ENCODE measurements at regions not wholly inside any gene's neighbourhood (a gene's known extent, or its start where the extent isn't known, plus 50 kb on each side); places are given as distances from the start of the nearest gene placed in this dataset.

DNA sequence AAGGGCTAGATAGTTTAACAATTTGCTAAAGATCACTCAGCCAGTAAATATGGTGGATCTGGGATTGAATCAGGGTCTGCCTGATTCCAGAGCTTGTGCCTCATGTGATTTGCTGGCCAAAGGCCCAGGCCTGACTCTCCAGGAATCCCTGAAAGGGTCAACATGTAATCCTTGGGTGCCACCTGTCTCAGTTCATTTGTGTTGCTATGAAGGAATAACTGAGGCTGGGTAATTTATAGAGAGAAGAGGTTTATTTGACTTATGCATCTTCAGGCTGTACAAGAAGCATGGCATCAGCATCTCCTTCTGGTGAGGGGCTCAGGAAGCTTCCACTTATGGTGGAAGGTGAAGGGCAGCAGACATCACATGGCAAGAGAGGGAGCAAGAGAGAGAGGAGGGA lies 144.9 kb downstream of the FCRL5 start:
- H4K20me1 ChIP-seq (ENCODE audit: insufficient read depth, low read length), result no peaks in the 10 kb centered on the region
- H3K27ac ChIP-seq (ENCODE audit: low read length), result no peak overlapping the region
- H3K9me3 ChIP-seq (ENCODE audit: insufficient read depth, low read length), result no peaks in the 10 kb centered on the region
- no peaks in the 10 kb centered on the region for H3K79me2 ChIP-seq (ENCODE audit: low read length)
- peaks cover 10% of the 10 kb centered on the region for H3K27me3 ChIP-seq (ENCODE audit: low read depth, low read length)
- no peak overlapping the region for H2AFZ ChIP-seq (ENCODE audit: low read depth, low read length)
- no peak overlapping the region for H3K4me2 ChIP-seq (ENCODE audit: low read length)
- no peaks in the 10 kb centered on the region for H3K36me3 ChIP-seq (replicated peaks; ENCODE audit: low read depth, low read length)
- TF ChIP-seq, protein P1, sequence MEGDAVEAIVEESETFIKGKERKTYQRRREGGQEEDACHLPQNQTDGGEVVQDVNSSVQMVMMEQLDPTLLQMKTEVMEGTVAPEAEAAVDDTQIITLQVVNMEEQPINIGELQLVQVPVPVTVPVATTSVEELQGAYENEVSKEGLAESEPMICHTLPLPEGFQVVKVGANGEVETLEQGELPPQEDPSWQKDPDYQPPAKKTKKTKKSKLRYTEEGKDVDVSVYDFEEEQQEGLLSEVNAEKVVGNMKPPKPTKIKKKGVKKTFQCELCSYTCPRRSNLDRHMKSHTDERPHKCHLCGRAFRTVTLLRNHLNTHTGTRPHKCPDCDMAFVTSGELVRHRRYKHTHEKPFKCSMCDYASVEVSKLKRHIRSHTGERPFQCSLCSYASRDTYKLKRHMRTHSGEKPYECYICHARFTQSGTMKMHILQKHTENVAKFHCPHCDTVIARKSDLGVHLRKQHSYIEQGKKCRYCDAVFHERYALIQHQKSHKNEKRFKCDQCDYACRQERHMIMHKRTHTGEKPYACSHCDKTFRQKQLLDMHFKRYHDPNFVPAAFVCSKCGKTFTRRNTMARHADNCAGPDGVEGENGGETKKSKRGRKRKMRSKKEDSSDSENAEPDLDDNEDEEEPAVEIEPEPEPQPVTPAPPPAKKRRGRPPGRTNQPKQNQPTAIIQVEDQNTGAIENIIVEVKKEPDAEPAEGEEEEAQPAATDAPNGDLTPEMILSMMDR (IDR thresholded peaks at IDR 0.05; ENCODE audit: low read depth, low read length), result no peak
- TF ChIP-seq EZH2phosphoT487 (IDR thresholded peaks at IDR 0.05; ENCODE audit: low read depth), result no peak
- no peak overlapping the region for H3K9ac ChIP-seq (ENCODE audit: low read length)
- H3K4me3 ChIP-seq (ENCODE audit: low read length), result no peak overlapping the region
- H3K4me1 ChIP-seq (ENCODE audit: low read length), result peaks cover 25% of the 10 kb centered on the region

DNA sequence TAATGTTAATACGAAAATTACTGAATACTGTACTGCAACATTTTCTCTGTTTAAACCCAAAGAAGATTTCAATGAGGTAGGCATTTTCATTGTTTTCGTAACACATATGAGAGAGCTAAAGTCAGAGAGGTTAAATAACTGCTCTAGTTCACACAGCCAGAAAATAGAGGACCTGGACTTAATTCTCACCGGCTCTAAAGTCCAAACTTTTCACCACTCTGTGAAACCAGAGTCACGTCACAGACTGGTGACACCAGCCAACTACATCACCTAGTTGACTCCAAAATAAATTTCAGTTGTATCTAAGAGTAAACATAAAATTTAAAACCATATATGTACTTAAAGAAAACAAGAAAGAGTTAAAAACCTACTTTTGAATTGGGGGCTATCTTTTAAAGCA lies 146.7 kb downstream of the FCRL5 start:
- Histone ChIP-seq H3K9me3 (ENCODE audit: insufficient read depth, low read length) (no peaks in the 10 kb centered on the region), H3K36me3 (replicated peaks; ENCODE audit: low read depth, low read length) (no peaks in the 10 kb centered on the region), H3K4me3 (ENCODE audit: low read length) (no peak overlapping the region), H3K27ac (ENCODE audit: low read length) (no peak overlapping the region), H3K79me2 (ENCODE audit: low read length) (no peaks in the 10 kb centered on the region), H3K27me3 (ENCODE audit: low read depth, low read length) (peaks cover 15% of the 10 kb centered on the region), H4K20me1 (ENCODE audit: insufficient read depth, low read length) (no peaks in the 10 kb centered on the region), H2AFZ (ENCODE audit: low read depth, low read length) (no peak overlapping the region), H3K4me1 (ENCODE audit: low read length) (peaks cover 25% of the 10 kb centered on the region), H3K4me2 (ENCODE audit: low read length) (no peak overlapping the region), H3K9ac (ENCODE audit: low read length) (no peak overlapping the region)
- TF ChIP-seq, protein P1 (IDR thresholded peaks at IDR 0.05; ENCODE audit: low read depth, low read length), result no peak
- no peak for TF ChIP-seq EZH2phosphoT487 (IDR thresholded peaks at IDR 0.05; ENCODE audit: low read depth)

GRCh38 chr1:157404614-157405013 lies 147.7 kb downstream of the FCRL5 start:
- Histone ChIP-seq H3K9ac (ENCODE audit: low read length) (no peak overlapping the region), H3K4me1 (ENCODE audit: low read length) (peaks cover 25% of the 10 kb centered on the region), H3K36me3 (replicated peaks; ENCODE audit: low read depth, low read length) (no peaks in the 10 kb centered on the region), H4K20me1 (ENCODE audit: insufficient read depth, low read length) (no peaks in the 10 kb centered on the region), H3K4me2 (ENCODE audit: low read length) (peak overlapping the region; percentile 64), H3K79me2 (ENCODE audit: low read length) (no peaks in the 10 kb centered on the region), H3K27ac (ENCODE audit: low read length) (peak overlapping the region; percentile 84; the same call in 1 of the 2 replicates), H3K27me3 (ENCODE audit: low read depth, low read length) (peaks cover 15% of the 10 kb centered on the region), H3K4me3 (ENCODE audit: low read length) (no peak overlapping the region), H2AFZ (ENCODE audit: low read depth, low read length) (0 out of 2 replicates have a peak overlapping the region, but pooled peaks have one; percentile 50), H3K9me3 (ENCODE audit: insufficient read depth, low read length) (no peaks in the 10 kb centered on the region)
- TF ChIP-seq EZH2phosphoT487 (IDR thresholded peaks at IDR 0.05; ENCODE audit: low read depth), result no peak
- TF ChIP-seq, protein P1 (IDR thresholded peaks at IDR 0.05; ENCODE audit: low read depth, low read length), result no peak

DNA sequence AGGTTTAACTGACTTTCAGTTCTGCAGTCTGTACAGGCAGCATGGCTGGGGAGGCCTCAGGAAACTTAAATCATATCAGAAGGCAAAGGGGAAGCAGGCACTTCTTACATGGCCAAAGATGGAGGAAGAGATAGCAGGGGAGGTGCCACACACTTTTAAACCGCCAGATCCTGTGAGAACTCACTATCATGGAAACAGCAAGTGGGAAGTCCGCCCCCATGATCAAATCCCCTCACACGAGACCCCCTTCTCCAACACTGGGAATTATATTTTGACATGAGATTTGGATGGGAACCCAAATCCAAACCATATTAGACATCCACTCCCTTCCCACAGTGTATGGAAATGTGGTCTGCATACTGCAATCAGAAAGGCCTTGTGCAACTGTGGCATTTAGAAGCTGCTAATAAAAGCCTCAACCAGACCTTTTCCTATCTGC lies 148.2 kb downstream of the FCRL5 start:
- Histone ChIP-seq H4K20me1 (ENCODE audit: insufficient read depth, low read length) (no peaks in the 10 kb centered on the region), H3K9ac (ENCODE audit: low read length) (peak overlapping the region; percentile 52), H3K27me3 (ENCODE audit: low read depth, low read length) (peaks cover 15% of the 10 kb centered on the region), H2AFZ (ENCODE audit: low read depth, low read length) (peak overlapping the region; percentile 50; the same call in 1 of the 2 replicates), H3K79me2 (ENCODE audit: low read length) (no peaks in the 10 kb centered on the region), H3K4me1 (ENCODE audit: low read length) (peaks cover 25% of the 10 kb centered on the region), H3K4me2 (ENCODE audit: low read length) (peak overlapping the region; percentile 64), H3K27ac (ENCODE audit: low read length) (peak overlapping the region; percentile 84), H3K36me3 (replicated peaks; ENCODE audit: low read depth, low read length) (no peaks in the 10 kb centered on the region), H3K9me3 (ENCODE audit: insufficient read depth, low read length) (no peaks in the 10 kb centered on the region), H3K4me3 (ENCODE audit: low read length) (peak overlapping the region; percentile 41)
- TF ChIP-seq, protein P1 (IDR thresholded peaks at IDR 0.05; ENCODE audit: low read depth, low read length), result no peak
- TF ChIP-seq EZH2phosphoT487 (IDR thresholded peaks at IDR 0.05; ENCODE audit: low read depth), result no peak

Measured in OCI-LY3 (cell line).